ENCODE measurements at regions not wholly inside any gene's neighbourhood (a gene's known extent, or its start where the extent isn't known, plus 50 kb on each side); places are given as distances from the start of the nearest gene placed in this dataset.

DNA sequence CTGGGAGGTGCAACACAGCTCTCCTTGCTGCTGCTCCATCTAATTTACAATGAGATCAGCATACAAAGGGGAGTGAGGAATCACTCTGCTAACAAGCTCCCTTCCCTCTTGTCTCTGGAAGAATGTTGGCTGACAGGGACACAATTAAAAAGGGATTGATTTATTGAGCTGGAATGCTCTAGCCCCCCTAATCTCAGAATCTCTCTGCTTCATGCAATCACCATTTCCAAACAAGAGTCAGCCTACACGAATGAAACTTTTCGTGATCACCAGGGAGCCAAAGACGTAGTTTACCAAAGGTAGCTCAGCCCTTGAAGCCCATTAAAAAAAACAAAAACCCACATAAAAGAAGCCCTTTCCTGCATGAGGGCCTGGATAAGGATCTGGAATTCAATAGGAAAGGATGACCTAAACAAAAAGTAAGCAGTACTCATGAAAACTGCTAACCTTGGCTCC, 223.8 kb downstream of the C12orf75 start:
- DNase-seq (ENCODE audit: insufficient read length, low spot score): no peak
- TF ChIP-seq POLR2A (IDR thresholded peaks at IDR 0.05; ENCODE audit: low read depth, low read length): no peak
- FAIRE-seq: no peak

- FAIRE-seq (no peak), DNase-seq (ENCODE audit: insufficient read length, low spot score) (no peak)
- no peak for TF ChIP-seq POLR2A (IDR thresholded peaks at IDR 0.05; ENCODE audit: low read depth, low read length)
These were observed 224.4 kb downstream of the C12orf75 start for GRCh38 chr12:105554856-105555255.

DNA sequence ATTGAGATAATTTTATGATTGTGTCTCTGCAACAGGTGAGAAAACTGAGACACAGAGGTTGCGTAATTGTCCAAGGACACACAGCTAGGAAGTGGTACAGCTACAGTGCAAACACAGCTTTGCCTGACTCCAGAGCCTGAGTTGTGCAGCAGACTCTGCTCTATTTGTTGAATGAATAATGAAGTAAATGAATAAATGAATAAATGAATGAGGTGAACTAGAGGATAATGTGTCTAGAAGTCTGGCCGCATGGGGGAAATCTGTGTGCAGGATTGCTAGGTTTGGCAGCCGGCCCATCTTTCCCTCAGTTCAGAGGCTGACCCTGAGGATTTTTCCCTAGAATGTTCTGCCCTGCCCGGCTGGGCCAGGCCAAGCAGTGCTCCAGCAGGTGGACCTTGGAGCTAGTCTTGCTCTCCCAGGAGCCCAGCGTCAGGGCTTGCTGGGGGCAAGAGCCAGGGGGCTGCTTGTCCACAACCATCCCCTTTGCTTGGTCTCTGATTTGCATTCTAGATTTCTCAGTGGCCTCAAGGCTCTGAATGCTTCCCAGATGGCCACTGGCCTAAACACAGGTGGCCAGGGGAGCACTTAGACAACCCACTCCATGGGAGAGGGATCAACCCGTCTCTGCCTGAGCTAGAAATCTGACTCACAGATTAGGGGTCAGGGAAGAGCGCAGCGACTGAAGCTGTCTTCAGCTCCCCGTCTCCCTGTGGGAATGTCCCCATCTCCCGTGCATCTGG, 225.2 kb downstream of the C12orf75 start:
- no peak for FAIRE-seq
- TF ChIP-seq POLR2A (IDR thresholded peaks at IDR 0.05; ENCODE audit: low read depth, low read length): no peak
- no peak for DNase-seq (ENCODE audit: insufficient read length, low spot score)

- no peak for TF ChIP-seq POLR2A (IDR thresholded peaks at IDR 0.05; ENCODE audit: low read depth, low read length)
- FAIRE-seq: no peak
- no peak for DNase-seq (ENCODE audit: insufficient read length, low spot score)
These were observed 228.8 kb downstream of the C12orf75 start for GRCh38 chr12:105559310-105559709.

- peak; percentile 15 for FAIRE-seq
- no peak for TF ChIP-seq POLR2A (IDR thresholded peaks at IDR 0.05; ENCODE audit: low read depth, low read length)
- DNase-seq (ENCODE audit: insufficient read length, low spot score): no peak
These were observed 231.2 kb downstream of the C12orf75 start for GRCh38 chr12:105561546-105562198.

GRCh38 chr12:105562199-105562971, 231.9 kb downstream of the C12orf75 start:
- FAIRE-seq: no peak
- no peak for TF ChIP-seq POLR2A (IDR thresholded peaks at IDR 0.05; ENCODE audit: low read depth, low read length)

GRCh38 chr12:105567061-105567460, 236.6 kb downstream of the C12orf75 start:
- DNase-seq (ENCODE audit: insufficient read length, low spot score): no peak
- TF ChIP-seq POLR2A (IDR thresholded peaks at IDR 0.05; ENCODE audit: low read depth, low read length): no peak
- no peak for FAIRE-seq

More at GRCh38 chr12:105562199-105562971, 231.9 kb downstream of the C12orf75 start:
- peak; percentile 63 for DNase-seq (ENCODE audit: insufficient read length, low spot score)

DNA sequence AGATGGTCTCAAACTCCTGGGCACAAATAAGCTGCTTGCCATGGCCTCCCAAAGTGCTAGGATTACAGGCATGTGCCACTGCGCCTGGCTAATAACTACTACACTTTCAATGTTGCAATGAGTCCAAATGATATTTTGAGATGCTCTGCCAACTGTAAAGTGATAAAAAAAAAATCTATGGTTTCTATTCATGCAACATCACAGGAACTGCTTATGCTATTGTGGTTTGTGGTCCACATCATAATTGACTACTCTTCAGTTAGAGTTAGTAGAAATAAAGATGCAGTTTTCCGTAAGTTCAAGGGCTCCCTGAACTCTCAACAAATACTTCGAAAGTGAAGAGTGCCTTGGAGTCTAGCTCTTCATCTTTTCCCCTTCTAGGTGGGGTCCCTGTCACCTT, 239.4 kb downstream of the C12orf75 start:
- TF ChIP-seq POLR2A (IDR thresholded peaks at IDR 0.05; ENCODE audit: low read depth, low read length): no peak
- FAIRE-seq (no peak), DNase-seq (ENCODE audit: insufficient read length, low spot score) (no peak)

DNA sequence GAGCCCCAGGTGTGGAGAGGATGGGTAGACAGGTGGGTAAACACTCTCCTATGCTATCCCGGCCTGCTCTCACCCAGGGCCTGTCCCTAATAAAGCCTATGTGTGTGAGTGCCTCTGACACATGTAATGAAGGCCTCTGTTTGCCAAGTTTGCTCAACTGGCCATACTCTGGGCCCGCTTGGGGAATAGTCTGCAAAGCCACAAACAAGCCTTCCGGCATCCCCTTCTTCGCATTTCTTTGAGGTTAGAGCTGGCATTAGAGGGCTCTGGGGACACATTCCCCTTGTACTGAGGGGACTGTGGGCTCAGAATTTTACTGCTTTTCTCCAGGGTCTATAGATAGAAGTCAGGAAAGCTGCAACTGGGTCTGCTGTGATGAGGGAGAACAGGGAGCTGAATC, 240.5 kb downstream of the C12orf75 start:
- no peak for FAIRE-seq
- no peak for DNase-seq (ENCODE audit: insufficient read length, low spot score)
- no peak for TF ChIP-seq POLR2A (IDR thresholded peaks at IDR 0.05; ENCODE audit: low read depth, low read length)

- FAIRE-seq (no peak), DNase-seq (ENCODE audit: insufficient read length, low spot score) (no peak)
- no peak for TF ChIP-seq POLR2A (IDR thresholded peaks at IDR 0.05; ENCODE audit: low read depth, low read length)
These were observed 243.1 kb downstream of the C12orf75 start for GRCh38 chr12:105573574-105573973.

DNA sequence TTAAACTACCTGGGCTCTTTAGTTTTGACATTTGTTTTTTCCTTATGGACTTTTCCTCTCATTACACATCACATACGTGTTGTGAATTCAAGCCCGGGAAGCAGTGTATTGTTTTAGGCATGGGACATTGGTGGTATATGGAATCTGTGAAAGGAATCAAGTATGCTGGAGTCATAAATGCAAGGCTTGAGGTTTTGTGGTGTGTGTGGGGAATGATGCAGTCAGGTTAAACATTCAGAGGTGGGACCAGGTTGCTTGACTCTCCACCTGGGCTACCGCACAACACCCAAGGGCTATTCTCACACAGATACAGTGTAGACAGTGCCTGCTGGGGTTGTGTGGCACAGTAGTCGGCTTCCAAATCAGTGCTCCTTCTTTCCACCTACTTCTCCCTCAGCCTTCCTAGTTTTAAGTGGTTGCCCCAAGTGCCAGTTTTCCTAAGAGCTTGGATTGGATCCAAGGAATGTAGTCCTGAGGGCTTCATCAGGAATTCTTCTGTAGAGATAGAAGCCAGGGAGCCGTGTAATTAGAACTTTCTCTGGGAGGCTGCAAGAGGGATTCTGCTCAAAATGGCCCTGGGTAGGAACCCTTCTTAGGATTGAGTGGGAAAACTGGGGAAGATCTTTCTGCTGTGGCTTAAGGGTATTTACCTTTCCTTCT, 243.7 kb downstream of the C12orf75 start:
- FAIRE-seq (no peak), DNase-seq (ENCODE audit: insufficient read length, low spot score) (no peak)
- no peak for TF ChIP-seq POLR2A (IDR thresholded peaks at IDR 0.05; ENCODE audit: low read depth, low read length)

DNA sequence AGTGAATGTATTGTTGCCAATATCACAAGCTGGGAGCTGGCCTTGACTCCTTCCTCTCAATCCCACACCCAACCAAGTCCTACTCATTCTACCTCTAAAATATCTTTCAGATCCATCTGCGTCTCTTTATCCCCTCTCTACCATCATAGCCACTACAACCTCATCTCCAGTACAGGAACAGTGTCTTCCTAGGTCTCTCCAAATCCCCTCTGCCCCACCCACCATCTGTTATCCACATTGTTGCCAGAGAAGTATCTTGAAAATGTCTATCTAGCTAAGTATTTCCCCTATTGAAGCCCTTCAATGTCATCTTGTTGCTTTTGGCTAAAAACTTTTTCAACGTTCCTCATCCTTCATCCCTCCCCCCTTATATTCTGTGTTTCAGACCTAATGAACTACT, 244.7 kb downstream of the C12orf75 start:
- FAIRE-seq: no peak
- DNase-seq (ENCODE audit: insufficient read length, low spot score): no peak
- no peak for TF ChIP-seq POLR2A (IDR thresholded peaks at IDR 0.05; ENCODE audit: low read depth, low read length)

- FAIRE-seq (no peak), DNase-seq (ENCODE audit: insufficient read length, low spot score) (no peak)
- no peak for TF ChIP-seq POLR2A (IDR thresholded peaks at IDR 0.05; ENCODE audit: low read depth, low read length)
These were observed 245.8 kb downstream of the C12orf75 start for GRCh38 chr12:105576261-105576660.

Measured in H54 (cell line).